Activated naive CD4-positive, alpha-beta T cell treated with anti-CD3 and anti-CD28 coated beads, Interleukin-2, amount 10 ng/mL, durations not matched to agents 7 days and 5 days (primary cell): ENCODE measurements at regions not wholly inside any gene's neighbourhood (a gene's known extent, or its start where the extent isn't known, plus 50 kb on each side); places are given as distances from the start of the nearest gene placed in this dataset.

Source experiments
- CTCF ChIA-PET: fragments of 350-600 bp; sonication (Branson Sonifier 250); formaldehyde crosslinking; loops from one replicate; lab custom pipeline; 2021; ENCODE audit warnings: antibody characterized with exemption; lab: Charles Lee
- DNase-seq: peaks from one replicate; pipeline ENCODE4 v3.0.0-alpha.2; 2020
- H3K27ac Mint-ChIP-seq: one replicate; pipeline ENCODE4 v1.8.0; 2021; ENCODE audit warnings: mild to moderate bottlenecking, moderate library complexity, mixed read lengths
- H3K27me3 Mint-ChIP-seq: one replicate; pipeline ENCODE4 v1.8.0; 2021; ENCODE audit warnings: mild to moderate bottlenecking, mixed read lengths
- H3K36me3 Mint-ChIP-seq: one replicate; pipeline ENCODE4 v1.8.0; 2021; ENCODE audit warnings: mixed read lengths
- H3K4me1 Mint-ChIP-seq: one replicate; pipeline ENCODE4 v1.8.0; 2021; ENCODE audit warnings: mixed read lengths
- H3K4me3 Mint-ChIP-seq: one replicate; pipeline ENCODE4 v1.8.0; 2021; ENCODE audit warnings: mild to moderate bottlenecking, moderate library complexity, mixed read lengths
- H3K9me3 Mint-ChIP-seq: one replicate; pipeline ENCODE4 v1.8.0; 2021; ENCODE audit warnings: mixed read lengths

DNA sequence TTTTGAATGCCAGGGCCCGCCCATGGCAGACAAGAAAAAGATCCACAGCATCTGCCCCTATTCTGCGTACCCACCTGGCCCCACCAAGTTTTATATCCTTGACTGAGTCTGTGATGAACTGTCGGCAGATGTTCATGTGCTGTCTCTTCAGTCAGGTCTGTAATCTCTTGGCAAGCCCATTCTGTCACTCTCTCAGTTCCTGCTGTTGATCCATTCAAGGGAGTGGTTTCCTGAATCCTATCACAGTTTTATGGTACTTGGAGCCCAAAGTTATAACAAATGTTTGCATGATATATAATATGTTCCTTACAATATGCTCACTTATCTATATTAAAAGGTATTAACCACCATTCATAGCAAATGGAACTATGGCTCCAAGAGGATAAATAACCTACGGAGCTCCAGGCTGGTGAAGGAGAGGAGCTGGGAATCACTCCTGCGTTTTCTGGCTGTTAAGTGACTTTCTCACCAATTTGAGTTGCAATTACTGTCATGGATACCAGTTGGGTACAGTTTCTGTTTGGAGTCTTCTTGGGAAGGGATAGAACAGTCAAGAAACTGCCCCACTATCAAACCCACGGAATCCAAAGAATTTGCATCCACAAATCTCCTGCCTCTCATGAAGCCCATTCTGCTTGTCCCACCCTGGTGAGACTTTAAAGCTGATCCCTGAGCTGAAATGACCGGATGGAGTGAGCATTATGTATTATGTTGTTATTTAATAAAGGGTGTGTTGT, 103.4 kb upstream of the SPRY4 start:
- DNase-seq, result no peak
- no peak overlapping the region for H3K27ac Mint-ChIP-seq
- H3K27me3 Mint-ChIP-seq, result peaks cover 10% of the 10 kb centered on the region
- H3K4me1 Mint-ChIP-seq, result peaks cover 63% of the 10 kb centered on the region
- H3K9me3 Mint-ChIP-seq, result peaks cover 12% of the 10 kb centered on the region
- peaks cover 3% of the 10 kb centered on the region for H3K36me3 Mint-ChIP-seq
- no peak overlapping the region for H3K4me3 Mint-ChIP-seq
- CTCF ChIA-PET, result no interaction called here

DNA sequence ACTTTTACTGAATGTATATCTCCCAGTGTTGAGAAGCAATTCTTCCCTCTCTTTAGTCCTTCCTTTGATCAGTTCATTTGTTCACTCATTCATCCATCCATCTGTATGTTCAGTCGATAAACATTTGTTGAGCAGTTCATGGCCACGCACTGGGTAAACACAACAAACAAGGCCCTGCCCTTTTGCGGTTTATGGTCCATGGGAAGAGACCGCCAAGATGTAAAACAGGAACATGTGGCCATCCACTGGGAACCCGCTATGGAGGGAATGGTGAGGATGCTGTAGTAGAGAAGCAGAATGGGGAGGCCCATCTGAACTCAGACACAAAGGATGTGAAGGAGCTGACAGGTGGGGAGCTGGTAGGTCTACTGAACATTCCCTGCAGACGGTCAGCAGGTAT, 102.7 kb upstream of the SPRY4 start:
- no peak overlapping the region for H3K4me3 Mint-ChIP-seq
- peaks cover 6% of the 10 kb centered on the region for H3K36me3 Mint-ChIP-seq
- H3K27ac Mint-ChIP-seq, result no peak overlapping the region
- peaks cover 12% of the 10 kb centered on the region for H3K9me3 Mint-ChIP-seq
- peaks cover 62% of the 10 kb centered on the region for H3K4me1 Mint-ChIP-seq
- no peak for DNase-seq
- H3K27me3 Mint-ChIP-seq, result peaks cover 10% of the 10 kb centered on the region
- CTCF ChIA-PET, result no interaction called here

DNA sequence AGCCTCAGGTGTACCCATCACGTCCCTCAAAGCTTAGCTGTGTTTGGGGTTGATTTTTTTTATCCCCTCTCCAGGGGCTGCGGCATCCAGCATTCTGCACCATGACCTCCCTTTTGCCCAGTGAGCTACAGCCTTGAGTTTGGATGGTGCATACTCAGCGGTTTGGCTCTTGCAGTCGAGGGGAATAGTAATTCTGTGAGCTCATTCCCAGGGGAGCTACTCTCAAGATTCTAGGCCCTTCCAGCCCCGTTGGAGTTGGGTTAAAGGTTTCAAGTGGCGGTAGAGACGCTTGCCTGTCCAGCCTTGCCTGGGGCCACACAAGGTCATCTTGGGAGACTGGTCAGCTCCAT, 102.2 kb upstream of the SPRY4 start:
- Mint-ChIP-seq H3K27me3 (peaks cover 10% of the 10 kb centered on the region), H3K9me3 (peaks cover 12% of the 10 kb centered on the region), H3K36me3 (peaks cover 6% of the 10 kb centered on the region), H3K4me1 (peaks cover 62% of the 10 kb centered on the region), H3K4me3 (no peak overlapping the region), H3K27ac (peak overlapping the region; percentile 59)
- no peak for DNase-seq
- CTCF ChIA-PET, result no interaction called here

DNA sequence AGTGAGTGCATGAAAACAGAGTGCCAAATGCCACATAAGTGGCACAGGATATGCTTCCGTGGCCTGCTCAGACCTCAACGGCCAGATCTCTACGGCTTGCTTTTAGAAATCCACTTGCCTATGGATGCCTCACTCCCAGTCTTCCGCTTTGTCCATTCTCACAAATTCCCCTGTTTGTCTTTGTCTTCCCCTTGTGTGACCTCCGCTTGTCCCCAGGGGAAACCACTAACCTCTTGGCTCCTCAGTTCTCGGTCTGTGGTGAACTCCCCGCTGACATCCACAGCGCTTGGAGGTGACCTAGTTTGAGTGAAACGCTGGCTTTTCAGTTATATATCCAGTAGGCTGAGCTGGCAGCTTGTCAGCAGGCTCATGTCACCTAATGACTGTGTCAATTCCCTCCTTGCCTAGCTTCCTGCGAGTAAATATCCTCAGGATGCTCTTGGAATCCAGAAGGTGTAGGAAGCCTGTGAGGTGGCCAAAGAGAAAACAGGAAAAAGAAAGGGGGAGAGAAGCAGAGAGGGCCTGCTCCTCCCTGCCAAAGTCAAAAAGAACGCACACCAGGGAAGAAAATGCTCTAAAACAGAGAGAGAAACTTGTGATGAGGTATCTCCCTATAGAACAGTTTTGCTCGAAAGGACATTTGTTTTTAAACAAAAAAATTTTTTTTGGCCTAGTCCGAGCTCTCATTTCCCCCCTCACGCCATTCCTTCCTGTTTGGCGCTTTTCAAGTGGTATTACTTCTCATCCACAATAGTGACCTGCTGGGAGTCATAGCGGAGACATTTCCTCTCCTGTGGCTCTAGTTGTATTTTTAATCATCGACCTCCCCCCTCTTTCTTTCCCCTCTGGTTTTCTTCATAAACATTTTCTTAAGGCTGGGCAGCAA, 101.6 kb upstream of the SPRY4 start:
- Mint-ChIP-seq H3K27ac (peak overlapping the region; percentile 75), H3K36me3 (peaks cover 3% of the 10 kb centered on the region), H3K4me3 (no peak overlapping the region), H3K9me3 (peaks cover 12% of the 10 kb centered on the region), H3K4me1 (peaks cover 61% of the 10 kb centered on the region), H3K27me3 (peaks cover 10% of the 10 kb centered on the region)
- peak; percentile 37 for DNase-seq
- CTCF ChIA-PET, result no interaction called here

DNA sequence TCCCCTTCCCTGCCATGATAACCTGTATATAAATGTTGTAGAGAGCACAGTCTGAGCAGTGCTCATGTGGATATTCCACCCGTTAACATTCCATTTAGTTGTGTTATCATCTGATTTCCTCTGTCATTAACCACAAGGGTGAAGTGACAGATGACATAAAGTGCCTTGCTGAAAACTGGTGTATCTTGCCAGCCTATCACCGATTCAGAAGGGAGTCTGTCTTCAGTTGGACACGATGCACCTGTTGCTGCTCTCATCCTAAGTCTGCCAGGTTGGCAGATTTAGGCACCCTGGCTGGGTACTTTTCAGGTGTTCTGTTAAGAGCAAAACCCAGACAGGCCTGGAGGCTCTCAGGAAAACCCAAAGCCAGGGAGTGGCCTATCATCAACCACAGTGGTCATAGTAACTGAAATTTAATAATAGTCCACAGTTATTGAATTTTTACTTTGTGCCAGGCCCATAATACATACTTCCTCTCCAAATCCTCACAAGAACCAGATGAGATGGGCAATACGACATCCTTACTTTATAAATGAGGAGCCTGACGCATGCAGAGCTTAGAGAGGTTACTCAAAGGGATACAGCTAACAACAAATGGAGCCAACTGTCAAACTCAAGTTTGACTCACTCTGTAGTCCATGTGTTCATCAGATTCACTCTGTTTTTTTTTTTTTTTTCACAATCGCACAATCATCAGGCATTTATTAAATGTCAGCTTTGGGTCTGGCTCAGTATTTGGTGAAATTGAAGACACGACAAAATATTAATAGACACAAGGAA, 100.7 kb upstream of the SPRY4 start:
- Mint-ChIP-seq H3K27me3 (peaks cover 10% of the 10 kb centered on the region), H3K27ac (peak overlapping the region; percentile 75), H3K4me3 (no peak overlapping the region), H3K36me3 (peaks cover 3% of the 10 kb centered on the region), H3K4me1 (peaks cover 64% of the 10 kb centered on the region), H3K9me3 (peaks cover 12% of the 10 kb centered on the region)
- CTCF ChIA-PET, result no interaction called here
- peak; percentile 3 for DNase-seq

DNA sequence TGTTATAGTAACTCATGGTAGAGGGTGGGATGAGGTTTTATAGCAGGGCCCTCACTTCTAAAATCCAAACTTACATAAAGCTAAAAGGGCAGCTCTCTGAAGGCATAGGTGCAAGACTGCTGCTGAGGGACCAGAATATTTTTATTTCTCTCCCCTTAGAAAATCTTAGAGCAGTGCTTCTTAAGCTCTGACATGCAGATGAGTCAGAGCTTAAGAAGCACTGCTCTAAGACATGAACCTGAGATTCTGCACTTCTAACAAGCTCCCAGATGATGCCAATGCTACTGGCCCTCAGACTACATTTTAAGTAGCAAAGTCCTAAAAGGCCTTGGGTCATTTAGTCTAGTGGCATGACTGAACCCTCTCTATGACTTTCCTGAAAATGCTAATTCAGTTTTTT, 97.6 kb upstream of the SPRY4 start:
- H3K9me3 Mint-ChIP-seq, result peaks cover 13% of the 10 kb centered on the region
- peaks cover 5% of the 10 kb centered on the region for H3K36me3 Mint-ChIP-seq
- no peak overlapping the region for H3K27ac Mint-ChIP-seq
- no peak overlapping the region for H3K4me3 Mint-ChIP-seq
- H3K4me1 Mint-ChIP-seq, result peaks cover 69% of the 10 kb centered on the region
- H3K27me3 Mint-ChIP-seq, result peaks cover 10% of the 10 kb centered on the region
- DNase-seq, result no peak
- CTCF ChIA-PET, result interaction anchor here (0.6 to 1.0 kb wide), 4 partner anchors 10 to 270 kb away, joined by 3 to 4 read pairs (median 3); no protein-coding TSS in a partner anchor

DNA sequence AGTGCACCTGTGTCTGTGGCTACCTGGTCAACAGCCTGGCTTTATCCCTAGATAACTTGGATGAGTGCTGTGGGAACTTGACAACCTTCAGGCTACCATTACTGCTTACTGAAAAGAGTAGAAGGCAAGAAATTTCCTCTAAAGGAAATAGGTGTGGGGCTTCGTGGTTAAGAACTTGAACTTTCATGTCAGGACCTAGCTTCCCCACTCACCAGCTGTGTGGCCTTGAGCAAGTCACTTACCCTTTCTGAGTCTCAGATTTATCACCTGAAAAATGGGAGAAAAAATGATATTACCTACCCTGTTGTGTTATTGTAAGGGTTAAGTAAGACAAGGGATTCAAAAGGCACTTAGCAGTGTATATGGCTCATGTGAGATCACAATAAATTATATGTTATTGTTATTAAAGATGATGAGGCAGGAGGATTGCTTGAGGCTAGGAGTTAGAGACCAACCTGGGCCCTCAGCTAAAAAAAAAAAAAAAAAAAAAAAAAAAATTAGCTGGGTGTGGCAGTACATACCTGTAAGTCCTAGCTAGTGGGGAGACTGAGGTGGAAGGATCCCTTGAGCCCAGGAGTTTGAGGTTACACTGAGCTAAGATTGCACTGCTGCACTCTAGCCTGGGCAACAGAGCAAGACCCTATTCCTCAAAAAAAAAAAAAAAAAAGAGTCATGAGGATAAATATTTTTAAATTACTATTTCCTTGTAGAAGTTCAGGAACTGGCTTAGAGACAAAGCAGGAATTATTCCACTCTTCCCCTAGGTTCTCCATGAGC, 97.0 kb upstream of the SPRY4 start:
- peaks cover 10% of the 10 kb centered on the region for H3K27me3 Mint-ChIP-seq
- H3K4me1 Mint-ChIP-seq, result peaks cover 63% of the 10 kb centered on the region
- CTCF ChIA-PET, result interaction anchor here (0.6 to 1.0 kb wide), 4 partner anchors 11 to 270 kb away, joined by 3 to 4 read pairs (median 3); no protein-coding TSS in a partner anchor
- H3K9me3 Mint-ChIP-seq, result peaks cover 13% of the 10 kb centered on the region
- peak overlapping the region; percentile 55 for H3K27ac Mint-ChIP-seq
- H3K36me3 Mint-ChIP-seq, result peaks cover 5% of the 10 kb centered on the region
- H3K4me3 Mint-ChIP-seq, result peak overlapping the region; percentile 13
- peak; percentile 44 for DNase-seq

DNA sequence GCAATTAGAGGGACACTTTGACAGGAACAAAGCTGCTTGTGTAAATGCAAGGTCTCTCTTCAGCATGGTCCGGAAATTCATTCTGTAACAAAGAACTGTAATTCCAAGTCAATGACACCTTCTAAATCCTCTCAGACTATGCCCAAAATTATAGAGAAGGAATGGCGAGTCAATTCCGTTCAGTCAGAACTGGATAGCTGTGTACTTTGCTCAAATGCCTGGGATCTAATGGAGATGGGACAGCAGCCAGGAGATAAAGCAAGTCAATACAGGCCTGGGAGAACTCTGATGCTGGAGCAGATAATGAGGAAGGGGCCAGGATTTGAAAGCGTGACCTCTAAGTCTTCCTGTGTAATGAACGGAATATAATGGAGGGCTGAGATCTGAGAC, 96.4 kb upstream of the SPRY4 start:
- Mint-ChIP-seq H3K27ac (peak overlapping the region; percentile 55), H3K27me3 (peaks cover 7% of the 10 kb centered on the region), H3K4me3 (peak overlapping the region; percentile 13), H3K4me1 (peaks cover 57% of the 10 kb centered on the region), H3K9me3 (peaks cover 13% of the 10 kb centered on the region), H3K36me3 (peaks cover 5% of the 10 kb centered on the region)
- DNase-seq, result no peak
- CTCF ChIA-PET, result no interaction called here

DNA sequence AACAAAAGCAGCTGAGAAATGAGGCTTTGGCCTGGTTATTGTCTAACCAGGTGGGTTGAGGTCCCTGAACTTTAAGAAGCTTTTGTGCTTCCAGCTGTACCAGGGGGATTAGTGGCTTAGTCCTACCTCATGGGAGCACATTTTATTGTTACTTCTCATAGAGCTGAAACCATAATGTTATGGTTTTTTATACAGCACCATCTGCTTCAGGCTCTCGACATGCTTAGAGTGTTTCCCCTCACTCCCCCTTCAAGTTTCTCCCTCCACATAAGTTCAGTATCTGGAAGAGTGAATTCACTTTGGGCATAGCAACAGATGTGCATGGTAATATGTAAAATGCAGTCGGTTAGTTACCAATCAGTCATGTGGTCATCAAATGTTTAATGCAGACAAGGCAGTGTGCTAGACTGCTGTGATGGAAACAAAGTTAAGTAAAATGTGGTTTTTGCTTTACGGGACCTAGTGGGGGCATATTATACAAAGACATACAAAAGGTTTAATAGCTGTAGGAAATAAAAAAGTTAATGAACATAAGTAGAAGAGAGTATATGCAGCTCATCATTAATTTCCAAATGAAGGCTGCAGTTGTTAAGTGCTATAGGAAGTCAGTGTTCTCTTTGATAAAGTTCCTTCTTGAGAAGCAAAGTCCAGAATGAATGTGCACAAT, 95.9 kb upstream of the SPRY4 start:
- no peak for DNase-seq
- peak overlapping the region; percentile 55 for H3K27ac Mint-ChIP-seq
- H3K36me3 Mint-ChIP-seq, result peaks cover 5% of the 10 kb centered on the region
- no peak overlapping the region for H3K4me3 Mint-ChIP-seq
- peaks cover 52% of the 10 kb centered on the region for H3K4me1 Mint-ChIP-seq
- H3K9me3 Mint-ChIP-seq, result peaks cover 9% of the 10 kb centered on the region
- CTCF ChIA-PET, result no interaction called here
- H3K27me3 Mint-ChIP-seq, result peaks cover 4% of the 10 kb centered on the region

DNA sequence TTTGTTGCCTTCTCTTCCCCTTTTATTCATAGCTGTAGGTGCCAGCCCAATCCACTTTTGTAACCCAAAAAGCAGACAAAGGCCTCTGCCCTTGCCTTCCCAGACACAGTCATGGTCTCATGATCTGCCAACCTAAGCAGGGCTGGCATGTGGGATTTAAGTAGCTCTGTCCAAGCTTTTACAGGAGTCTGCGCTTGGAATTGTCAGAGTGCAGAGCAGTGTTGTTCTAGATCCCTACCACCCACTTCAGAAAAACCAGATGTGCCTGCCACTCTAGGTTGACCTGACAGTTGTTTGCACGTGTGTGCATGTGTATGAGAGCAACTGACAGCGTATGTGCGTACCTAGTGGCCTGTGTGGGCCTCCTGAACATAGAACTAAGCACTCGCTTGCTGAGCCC, 87.8 kb upstream of the SPRY4 start:
- no peak for DNase-seq
- Mint-ChIP-seq H3K4me3 (no peak overlapping the region), H3K36me3 (no peaks in the 10 kb centered on the region), H3K9me3 (no peaks in the 10 kb centered on the region), H3K27me3 (peaks cover 19% of the 10 kb centered on the region), H3K27ac (no peak overlapping the region), H3K4me1 (no peaks in the 10 kb centered on the region)
- CTCF ChIA-PET, result no interaction called here

DNA sequence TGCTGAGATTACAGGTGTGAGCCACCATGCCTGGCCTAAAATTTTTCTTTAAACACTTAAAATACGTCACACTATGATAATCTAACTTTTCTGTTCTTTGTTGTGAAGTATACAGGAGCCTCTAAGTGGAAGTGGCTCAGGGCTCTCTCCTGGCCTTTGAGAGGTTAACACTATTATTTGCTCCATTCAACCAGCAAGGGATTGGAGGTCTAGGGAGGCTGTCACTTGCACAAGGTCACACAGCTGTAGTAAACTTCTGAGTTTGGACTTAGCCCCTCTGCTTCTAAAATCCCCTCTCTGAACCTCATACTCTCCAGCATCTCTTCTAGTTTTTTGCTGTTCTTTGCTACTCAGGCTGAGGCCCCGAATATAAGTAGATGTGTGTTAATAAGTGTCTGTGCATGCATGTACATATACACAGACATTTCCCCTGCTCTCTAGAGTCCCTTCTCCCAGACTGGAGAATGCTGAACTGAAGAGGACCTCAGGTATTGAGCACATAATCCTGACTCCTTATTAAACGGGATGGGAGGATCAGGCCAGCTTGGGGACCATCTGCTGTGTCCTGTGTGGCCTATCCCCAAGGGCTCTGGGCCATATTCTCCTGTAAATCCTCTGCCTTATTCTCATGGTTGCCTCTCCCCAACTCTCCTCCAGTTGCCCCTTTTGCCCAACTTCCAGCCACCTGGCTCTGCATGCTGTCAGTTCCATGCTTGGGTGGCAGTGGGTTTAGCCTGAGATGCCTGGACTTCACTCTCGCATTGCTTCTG, 87.0 kb upstream of the SPRY4 start:
- H3K27me3 Mint-ChIP-seq, result peaks cover 19% of the 10 kb centered on the region
- no peak for DNase-seq
- H3K4me3 Mint-ChIP-seq, result no peak overlapping the region
- H3K9me3 Mint-ChIP-seq, result no peaks in the 10 kb centered on the region
- CTCF ChIA-PET, result no interaction called here
- H3K4me1 Mint-ChIP-seq, result no peaks in the 10 kb centered on the region
- no peak overlapping the region for H3K27ac Mint-ChIP-seq
- no peaks in the 10 kb centered on the region for H3K36me3 Mint-ChIP-seq

DNA sequence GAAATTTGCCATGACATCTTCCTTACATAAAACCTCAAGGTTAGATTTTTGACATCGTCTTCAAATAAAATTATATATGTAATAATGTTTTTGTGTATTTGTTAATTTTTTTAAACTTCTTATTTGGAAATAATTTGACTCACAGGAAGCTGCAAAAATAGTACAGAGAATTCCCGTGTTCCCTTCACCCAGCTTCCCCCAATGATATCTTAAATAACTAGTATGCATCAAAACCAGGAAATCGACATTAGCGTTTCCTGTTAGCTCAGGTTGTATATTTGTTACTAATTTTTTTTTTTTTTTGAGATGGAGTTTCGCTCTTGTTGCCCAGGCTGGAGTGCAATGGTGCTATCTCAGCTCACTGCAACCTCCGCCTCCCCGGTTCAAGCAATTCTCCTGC, 86.3 kb upstream of the SPRY4 start:
- H3K27me3 Mint-ChIP-seq, result peaks cover 25% of the 10 kb centered on the region
- CTCF ChIA-PET, result interaction anchor here (0.7 kb wide), 1 partner anchor 16 kb away, joined by 3 read pairs; no protein-coding TSS in a partner anchor
- H3K4me1 Mint-ChIP-seq, result no peaks in the 10 kb centered on the region
- H3K27ac Mint-ChIP-seq, result no peak overlapping the region
- DNase-seq, result no peak
- H3K9me3 Mint-ChIP-seq, result no peaks in the 10 kb centered on the region
- H3K36me3 Mint-ChIP-seq, result no peaks in the 10 kb centered on the region
- no peak overlapping the region for H3K4me3 Mint-ChIP-seq
